Loucy (cell line): ENCODE measurements at regions not wholly inside any gene's neighbourhood (a gene's known extent, or its start where the extent isn't known, plus 50 kb on each side); places are given as distances from the start of the nearest gene placed in this dataset.

Experiments
- H2AFZ ChIP-seq: fragments of 200-600 bp; sonication (generic); 2 replicates; pipeline ENCODE4 v1.6.0; 2016; ENCODE audit warnings: antibody characterized with exemption, mild to moderate bottlenecking, low read length, moderate library complexity
- H3F3A ChIP-seq: fragments of 200-600 bp; 2 replicates; pipeline ENCODE4 v1.6.0; 2016; ENCODE audit warnings: antibody characterized with exemption, low read depth, mild to moderate bottlenecking
- H3K27me3 ChIP-seq: fragments of 200-600 bp; sonication (generic); 2 replicates; pipeline ENCODE4 v1.6.1; 2014; ENCODE audit warnings: low read length, mild to moderate bottlenecking; ENCODE audit not compliant: insufficient read depth, poor library complexity, severe bottlenecking
- H3K36me3 ChIP-seq: fragments of 200-600 bp; sonication (generic); 2 replicates; pipeline ENCODE4 v1.6.1; 2016; ENCODE audit warnings: low read length; ENCODE audit not compliant: insufficient read depth
- H3K4me1 ChIP-seq: fragments of 200-600 bp; sonication (generic); 2 replicates; pipeline ENCODE4 v1.5.1; 2014; ENCODE audit warnings: low read length, mild to moderate bottlenecking; ENCODE audit not compliant: insufficient read depth, poor library complexity, severe bottlenecking
- H3K4me2 ChIP-seq: fragments of 200-600 bp; sonication (generic); 2 replicates; pipeline ENCODE4 v1.6.0; 2014; ENCODE audit warnings: antibody characterized with exemption, low read length, low read depth, mild to moderate bottlenecking; ENCODE audit not compliant: poor library complexity, severe bottlenecking
- H3K4me3 ChIP-seq: fragments of 200-600 bp; sonication (generic); 2 replicates; pipeline ENCODE4 v1.5.1; 2014; ENCODE audit warnings: low read length, mild to moderate bottlenecking, mixed read lengths; ENCODE audit not compliant: poor library complexity, severe bottlenecking
- H3K79me2 ChIP-seq: fragments of 200-600 bp; sonication (generic); 2 replicates; pipeline ENCODE4 v1.6.1; 2014; ENCODE audit warnings: low read length; ENCODE audit not compliant: insufficient read depth
- H3K9ac ChIP-seq: fragments of 200-600 bp; sonication (generic); 2 replicates; pipeline ENCODE4 v1.6.0; 2014; ENCODE audit warnings: mild to moderate bottlenecking, low read depth, low read length, moderate library complexity; ENCODE audit not compliant: poor library complexity, severe bottlenecking
- H3K9me2 ChIP-seq: fragments of 200-600 bp; sonication (generic); replicated peaks from 2 replicates; pipeline ENCODE4 v1.6.1; 2016; ENCODE audit warnings: low read depth, low read length, mixed read lengths
- H3K9me3 ChIP-seq: fragments of 200-600 bp; sonication (generic); 2 replicates; pipeline ENCODE4 v1.6.1; 2014; ENCODE audit warnings: mild to moderate bottlenecking, antibody characterized with exemption, low read length, low read depth; ENCODE audit not compliant: insufficient read depth
- H4K20me1 ChIP-seq: fragments of 200-600 bp; sonication (generic); 2 replicates; pipeline ENCODE4 v1.6.0; 2014; ENCODE audit warnings: antibody characterized with exemption, low read length, mild to moderate bottlenecking; ENCODE audit not compliant: insufficient read depth, poor library complexity, severe bottlenecking
- CTCF ChIP-seq: fragments of 200-600 bp; sonication (generic); conservative IDR thresholded peaks from 2 replicates; pipeline ENCODE4 v1.5.1; 2014; ENCODE audit warnings: mild to moderate bottlenecking, antibody characterized with exemption, low read length
- EZH2phosphoT487 ChIP-seq: fragments of 200-600 bp; IDR thresholded peaks from 2 replicates; pipeline ENCODE4 v1.6.1; 2018; ENCODE audit warnings: antibody characterized with exemption, mild to moderate bottlenecking, moderate library complexity, borderline replicate concordance

GRCh38 chrX:22389556-22390179, 117.0 kb downstream of the CBLL2 start:
- Histone ChIP-seq H3K36me3 (no peaks in the 10 kb centered on the region), H3K9ac (no peak overlapping the region), H3K79me2 (no peaks in the 10 kb centered on the region), H4K20me1 (no peaks in the 10 kb centered on the region), H3K4me1 (no peaks in the 10 kb centered on the region), H3K27me3 (no peaks in the 10 kb centered on the region), H3K4me2 (no peak overlapping the region), H3K9me3 (no peaks in the 10 kb centered on the region), H3K4me3 (no peak overlapping the region), H3F3A (no peaks in the 10 kb centered on the region), H2AFZ (no peak overlapping the region), H3K9me2 (no peaks in the 10 kb centered on the region)
- no peak for TF ChIP-seq EZH2phosphoT487
- no peak for TF ChIP-seq CTCF

GRCh38 chrX:22392133-22392948, 119.6 kb downstream of the CBLL2 start:
- no peaks in the 10 kb centered on the region for H3K36me3 ChIP-seq
- no peaks in the 10 kb centered on the region for H3K27me3 ChIP-seq
- no peaks in the 10 kb centered on the region for H4K20me1 ChIP-seq
- H3K4me3 ChIP-seq, result no peak overlapping the region
- H3K9me2 ChIP-seq, result no peaks in the 10 kb centered on the region
- no peaks in the 10 kb centered on the region for H3F3A ChIP-seq
- no peak overlapping the region for H2AFZ ChIP-seq
- no peaks in the 10 kb centered on the region for H3K9me3 ChIP-seq
- H3K79me2 ChIP-seq, result no peaks in the 10 kb centered on the region
- no peak overlapping the region for H3K9ac ChIP-seq
- TF ChIP-seq EZH2phosphoT487 (no peak), CTCF (no peak)
- H3K4me1 ChIP-seq, result no peaks in the 10 kb centered on the region
- H3K4me2 ChIP-seq, result no peak overlapping the region

GRCh38 chrX:22395372-22395771, 122.7 kb downstream of the CBLL2 start:
- no peaks in the 10 kb centered on the region for H3K79me2 ChIP-seq
- no peak overlapping the region for H2AFZ ChIP-seq
- no peaks in the 10 kb centered on the region for H3K27me3 ChIP-seq
- no peaks in the 10 kb centered on the region for H3K9me3 ChIP-seq
- no peaks in the 10 kb centered on the region for H3K36me3 ChIP-seq
- no peak overlapping the region for H3K4me2 ChIP-seq
- no peak overlapping the region for H3K4me3 ChIP-seq
- no peaks in the 10 kb centered on the region for H4K20me1 ChIP-seq
- H3K9ac ChIP-seq, result no peak overlapping the region
- no peaks in the 10 kb centered on the region for H3K9me2 ChIP-seq
- TF ChIP-seq CTCF (no peak), EZH2phosphoT487 (no peak)
- no peaks in the 10 kb centered on the region for H3K4me1 ChIP-seq
- H3F3A ChIP-seq, result no peaks in the 10 kb centered on the region
